Smooth muscle cell (in vitro differentiated cells): ENCODE measurements at regions not wholly inside any gene's neighbourhood (a gene's known extent, or its start where the extent isn't known, plus 50 kb on each side); places are given as distances from the start of the nearest gene placed in this dataset.

Source experiments
- DNase-seq: peaks from one replicate; lab custom pipeline; 2025; ENCODE audit not compliant: unreplicated experiment; lab: John Stamatoyannopoulos, UW
- H2AFZ ChIP-seq: fragments of 200-600 bp; sonication (generic); 2 replicates; pipeline ENCODE4 v1.6.0; 2016; ENCODE audit warnings: antibody characterized with exemption, low read depth, mild to moderate bottlenecking
- H3F3A ChIP-seq: fragments of 200-600 bp; sonication (generic); 2 replicates; pipeline ENCODE4 v1.6.0; 2017; ENCODE audit warnings: antibody characterized with exemption, low read depth
- H3K27ac ChIP-seq: fragments of 200-600 bp; sonication (generic); 2 replicates; pipeline ENCODE4 v1.5.1; 2016; ENCODE audit warnings: low read depth, mild to moderate bottlenecking
- H3K27me3 ChIP-seq: fragments of 200-600 bp; sonication (generic); 2 replicates; pipeline ENCODE4 v1.6.1; 2016; ENCODE audit warnings: low read depth, mild to moderate bottlenecking
- H3K36me3 ChIP-seq: fragments of 200-600 bp; sonication (generic); 2 replicates; pipeline ENCODE4 v1.5.1; 2016; ENCODE audit warnings: low read depth
- H3K4me1 ChIP-seq: fragments of 200-600 bp; sonication (generic); 2 replicates; pipeline ENCODE4 v1.5.1; 2016; ENCODE audit warnings: low read depth
- H3K4me2 ChIP-seq: fragments of 200-600 bp; sonication (generic); 2 replicates; pipeline ENCODE4 v1.6.0; 2016; ENCODE audit warnings: mild to moderate bottlenecking
- H3K4me3 ChIP-seq: fragments of 200-600 bp; sonication (generic); 2 replicates; pipeline ENCODE4 v1.5.1; 2016; ENCODE audit warnings: mild to moderate bottlenecking
- H3K79me2 ChIP-seq: fragments of 200-600 bp; sonication (generic); 2 replicates; pipeline ENCODE4 v1.6.0; 2016; ENCODE audit warnings: low read depth, mild to moderate bottlenecking
- H3K9ac ChIP-seq: fragments of 200-600 bp; sonication (generic); 2 replicates; pipeline ENCODE4 v1.6.0; 2016; ENCODE audit warnings: low read depth
- H3K9me3 ChIP-seq: fragments of 200-600 bp; sonication (generic); replicated peaks from 2 replicates; pipeline ENCODE4 v1.5.1; 2016; ENCODE audit warnings: low read depth
- H4K20me1 ChIP-seq: fragments of 200-600 bp; sonication (generic); 2 replicates; pipeline ENCODE4 v1.6.0; 2016; ENCODE audit warnings: low read depth
- CTCF ChIP-seq: fragments of 200-600 bp; sonication (generic); IDR thresholded peaks from 2 replicates; pipeline ENCODE4 v1.5.1; 2017; ENCODE audit warnings: borderline replicate concordance, mild to moderate bottlenecking, antibody characterized with exemption; ENCODE audit not compliant: insufficient read depth, poor library complexity, severe bottlenecking
- WGBS: methylation state at CpG from one replicate; pipeline ENCODE4 v1.1.7; 2016; ENCODE audit warnings: low lambda C conversion rate; 5-methylcytosine and 5-hydroxymethylcytosine counted together

GRCh38 chr10:76786504-76787072 is 851.0 kb downstream of the KCNMA1 start:
- H3K4me2 ChIP-seq, result no peak overlapping the region
- TF ChIP-seq CTCF, result no peak
- no peak overlapping the region for H3K27ac ChIP-seq
- no peak for DNase-seq
- WGBS, result 89% methylated on average over 4 of the region's 4 CpGs
- no peaks in the 10 kb centered on the region for H4K20me1 ChIP-seq
- H3K9ac ChIP-seq, result no peak overlapping the region
- H3K9me3 ChIP-seq, result no peaks in the 10 kb centered on the region
- no peaks in the 10 kb centered on the region for H3F3A ChIP-seq
- no peaks in the 10 kb centered on the region for H3K4me1 ChIP-seq
- no peaks in the 10 kb centered on the region for H3K36me3 ChIP-seq
- H3K4me3 ChIP-seq, result no peak overlapping the region
- H3K27me3 ChIP-seq, result no peaks in the 10 kb centered on the region
- no peak overlapping the region for H2AFZ ChIP-seq
- H3K79me2 ChIP-seq, result no peaks in the 10 kb centered on the region

GRCh38 chr10:76784076-76784475 is 853.5 kb downstream of the KCNMA1 start:
- no peaks in the 10 kb centered on the region for H3K27me3 ChIP-seq
- 74% methylated on average over 1 of the region's 1 CpG for WGBS
- H3K79me2 ChIP-seq, result no peaks in the 10 kb centered on the region
- no peaks in the 10 kb centered on the region for H3K36me3 ChIP-seq
- DNase-seq, result no peak
- H3K9me3 ChIP-seq, result no peaks in the 10 kb centered on the region
- peaks cover 13% of the 10 kb centered on the region for H3K4me1 ChIP-seq
- no peak overlapping the region for H3K4me3 ChIP-seq
- H2AFZ ChIP-seq, result no peak overlapping the region
- H3K4me2 ChIP-seq, result no peak overlapping the region
- H4K20me1 ChIP-seq, result no peaks in the 10 kb centered on the region
- no peak overlapping the region for H3K9ac ChIP-seq
- no peak overlapping the region for H3K27ac ChIP-seq
- TF ChIP-seq CTCF, result no peak
- H3F3A ChIP-seq, result peaks cover 5% of the 10 kb centered on the region

- Histone ChIP-seq H3K27me3 (no peaks in the 10 kb centered on the region), H3K9me3 (no peaks in the 10 kb centered on the region), H3K4me1 (peaks cover 20% of the 10 kb centered on the region), H2AFZ (peak overlapping the region; percentile 66), H3K27ac (peak overlapping the region; percentile 9), H3K79me2 (no peaks in the 10 kb centered on the region), H3K9ac (no peak overlapping the region), H3F3A (peaks cover 5% of the 10 kb centered on the region), H3K4me2 (peak overlapping the region; percentile 63), H4K20me1 (no peaks in the 10 kb centered on the region), H3K4me3 (no peak overlapping the region), H3K36me3 (no peaks in the 10 kb centered on the region)
- DNase-seq, result no peak
- 41% methylated on average over 6 of the region's 6 CpGs for WGBS
- no peak for TF ChIP-seq CTCF
Observed at GRCh38 chr10:76779796-76780301, 857.8 kb downstream of the KCNMA1 start.
